ENCODE measurements at regions not wholly inside any gene's neighbourhood (a gene's known extent, or its start where the extent isn't known, plus 50 kb on each side); places are given as distances from the start of the nearest gene placed in this dataset.

GRCh38 chrX:88660836-88661235 is 86.2 kb upstream of the CPXCR1 start:
- H3K9me3 ChIP-seq (ENCODE audit: control insufficient read depth, insufficient read depth, low read length): no peaks in the 10 kb centered on the region
- no peaks in the 10 kb centered on the region for H3K4me1 ChIP-seq (ENCODE audit: control insufficient read depth, insufficient read depth, low read length)
- no peaks in the 10 kb centered on the region for H3K27me3 ChIP-seq (ENCODE audit: control insufficient read depth, insufficient read depth, low read length)
- no peak overlapping the region for H3K4me3 ChIP-seq (ENCODE audit: low read depth, low read length)
- H3K36me3 ChIP-seq (ENCODE audit: control insufficient read depth, insufficient read depth, low read length): no peaks in the 10 kb centered on the region
- H3K9ac ChIP-seq (ENCODE audit: low read depth, low read length): no peak overlapping the region

- Histone ChIP-seq H3K36me3 (ENCODE audit: control insufficient read depth, insufficient read depth, low read length) (no peaks in the 10 kb centered on the region), H3K4me1 (ENCODE audit: control insufficient read depth, insufficient read depth, low read length) (no peaks in the 10 kb centered on the region), H3K9me3 (ENCODE audit: control insufficient read depth, insufficient read depth, low read length) (no peaks in the 10 kb centered on the region), H3K27me3 (ENCODE audit: control insufficient read depth, insufficient read depth, low read length) (no peaks in the 10 kb centered on the region), H3K4me3 (ENCODE audit: low read depth, low read length) (no peak overlapping the region), H3K9ac (ENCODE audit: low read depth, low read length) (no peak overlapping the region)
Observed at GRCh38 chrX:88672261-88672660, 74.8 kb upstream of the CPXCR1 start.

Data from iPS-15b (cell line).